ENCODE measurements at regions not wholly inside any gene's neighbourhood (a gene's known extent, or its start where the extent isn't known, plus 50 kb on each side); places are given as distances from the start of the nearest gene placed in this dataset.

DNA sequence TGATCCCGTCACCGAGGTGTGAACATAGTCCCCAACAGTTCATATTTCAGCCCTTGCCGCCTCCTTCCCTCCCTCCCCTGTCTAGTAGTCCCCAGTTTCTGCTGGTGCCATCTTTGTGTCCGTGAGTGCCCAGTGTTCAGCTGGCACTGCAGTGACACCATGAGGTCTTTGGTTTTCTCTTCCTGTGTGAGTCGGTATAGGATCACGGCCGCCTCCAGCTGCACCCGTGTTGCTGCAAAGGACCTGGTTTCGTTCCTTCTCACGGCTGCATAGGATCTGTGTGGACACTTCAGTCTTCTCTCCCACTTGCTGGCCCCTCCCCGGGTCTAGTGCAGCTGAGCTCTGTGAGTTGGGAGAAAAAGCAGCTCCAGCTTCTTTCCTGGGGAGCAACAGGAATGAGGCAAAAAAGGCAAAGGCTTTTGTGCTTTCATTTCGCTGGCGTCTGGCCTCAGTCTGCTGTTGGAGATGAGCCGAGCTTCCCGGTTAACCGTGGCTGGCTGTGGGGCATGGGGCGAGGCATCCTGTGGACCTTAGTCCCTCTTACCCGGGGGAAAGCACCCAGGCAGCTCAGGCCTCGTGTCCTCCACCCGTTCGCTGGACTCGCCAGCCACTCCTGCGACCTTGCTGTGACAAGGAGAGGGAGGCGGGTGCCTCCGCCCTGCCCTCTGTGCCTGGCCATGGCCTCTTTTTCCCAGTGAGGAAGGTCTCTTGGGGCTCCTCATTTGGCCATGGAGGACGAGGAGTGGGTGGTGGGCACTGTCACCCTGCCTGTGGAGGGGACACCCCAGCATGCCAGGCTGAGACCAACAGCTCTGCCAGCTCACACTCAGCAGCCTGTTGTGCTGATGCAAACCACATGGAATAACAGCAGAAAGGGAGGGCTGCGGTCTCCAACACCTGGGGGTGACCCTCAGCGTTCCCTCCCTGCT lies 196.5 kb downstream of the TEX29 start:
- DNase-seq (ENCODE audit: low read depth): no peak

- no peak for DNase-seq (ENCODE audit: low read depth)
Measured at GRCh38 chr13:111517641-111518010, 197.2 kb downstream of the TEX29 start.

DNA sequence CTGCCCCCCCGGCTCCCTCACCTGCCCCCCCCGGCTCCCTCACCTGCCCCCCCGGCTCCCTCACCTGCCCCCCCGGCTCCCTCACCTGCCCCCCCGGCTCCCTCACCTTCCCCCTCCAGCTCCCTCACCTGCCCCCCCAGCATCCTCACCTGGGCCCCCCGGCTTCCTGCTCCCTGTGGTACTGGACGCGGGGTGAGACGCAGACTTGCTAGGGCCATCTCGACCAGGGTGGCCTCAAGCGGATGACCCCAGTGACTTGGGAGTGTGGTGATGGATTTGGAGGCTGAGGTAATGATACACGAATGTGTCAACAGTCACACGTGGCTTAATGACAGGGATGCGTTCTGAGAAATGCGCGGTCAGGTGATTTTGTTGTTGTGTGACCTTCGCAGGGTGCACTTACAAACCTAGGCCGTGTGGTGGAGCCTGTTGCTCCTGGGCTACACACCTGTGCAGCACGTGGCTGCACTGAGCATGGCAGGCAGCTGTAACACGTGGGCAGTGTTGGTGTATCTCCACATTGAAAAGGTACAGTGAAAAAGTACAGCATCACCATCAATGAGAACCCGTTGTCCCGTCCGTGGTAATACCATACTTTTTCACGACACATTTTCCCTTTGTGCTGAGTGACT lies 197.8 kb downstream of the TEX29 start:
- DNase-seq (ENCODE audit: low read depth): no peak

- DNase-seq (ENCODE audit: low read depth): no peak
Measured at GRCh38 chr13:111519041-111519440, 198.6 kb downstream of the TEX29 start.

DNA sequence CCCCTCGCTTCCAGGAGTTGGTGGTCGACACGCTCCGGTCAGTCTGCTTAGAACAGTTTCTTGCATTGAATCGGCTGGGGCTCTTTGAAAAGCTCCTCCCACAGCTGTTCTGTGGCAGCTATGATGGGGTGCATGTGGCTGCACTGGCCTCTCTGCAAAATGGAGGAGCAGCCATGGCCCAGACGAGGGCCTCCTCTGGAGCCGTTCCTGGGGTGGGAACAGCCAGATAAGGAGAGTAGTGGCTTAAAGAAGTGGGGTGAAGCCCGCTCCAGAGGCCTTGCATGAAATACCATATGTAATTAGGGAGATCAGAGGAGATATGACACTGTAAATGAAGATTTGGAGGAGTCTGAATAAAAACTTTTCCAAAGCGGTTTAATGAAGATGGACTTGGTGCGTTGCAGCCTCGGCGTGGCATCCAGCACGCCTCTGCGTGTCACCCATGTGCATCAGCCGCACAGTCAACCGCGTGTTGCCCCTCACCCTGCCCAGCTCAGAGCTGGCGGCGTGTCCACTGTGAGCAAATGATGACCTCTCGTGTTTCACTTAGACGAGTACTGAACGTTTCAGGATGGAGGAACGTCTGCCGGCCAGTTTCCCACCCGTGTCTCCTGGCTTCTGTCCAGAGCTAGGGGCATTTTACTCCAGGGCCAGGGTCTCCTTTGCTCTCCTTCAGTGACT lies 199.2 kb downstream of the TEX29 start:
- DNase-seq (ENCODE audit: low read depth): no peak

DNA sequence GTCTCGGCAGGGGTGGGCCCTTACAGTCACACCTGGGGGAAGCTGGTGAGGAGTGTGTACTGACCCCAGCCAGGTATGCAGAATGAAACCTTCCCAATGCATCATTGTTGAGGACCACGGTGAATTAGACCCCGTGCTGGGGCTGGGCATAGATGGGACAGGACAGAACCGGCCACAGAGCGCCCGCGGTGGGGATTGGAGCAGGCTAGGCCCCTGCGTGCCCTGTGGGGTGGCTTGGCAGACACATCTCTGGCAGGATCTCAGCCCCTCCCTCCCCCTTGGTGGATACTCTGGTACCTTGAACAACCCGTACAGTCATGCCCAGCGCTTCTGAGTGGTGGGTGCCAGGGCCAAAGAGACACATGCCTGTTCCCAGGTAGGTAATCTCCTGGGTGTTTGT lies 200.6 kb downstream of the TEX29 start:
- no peak for DNase-seq (ENCODE audit: low read depth)

GRCh38 chr13:111521691-111522229 lies 201.3 kb downstream of the TEX29 start:
- no peak for DNase-seq (ENCODE audit: low read depth)

DNA sequence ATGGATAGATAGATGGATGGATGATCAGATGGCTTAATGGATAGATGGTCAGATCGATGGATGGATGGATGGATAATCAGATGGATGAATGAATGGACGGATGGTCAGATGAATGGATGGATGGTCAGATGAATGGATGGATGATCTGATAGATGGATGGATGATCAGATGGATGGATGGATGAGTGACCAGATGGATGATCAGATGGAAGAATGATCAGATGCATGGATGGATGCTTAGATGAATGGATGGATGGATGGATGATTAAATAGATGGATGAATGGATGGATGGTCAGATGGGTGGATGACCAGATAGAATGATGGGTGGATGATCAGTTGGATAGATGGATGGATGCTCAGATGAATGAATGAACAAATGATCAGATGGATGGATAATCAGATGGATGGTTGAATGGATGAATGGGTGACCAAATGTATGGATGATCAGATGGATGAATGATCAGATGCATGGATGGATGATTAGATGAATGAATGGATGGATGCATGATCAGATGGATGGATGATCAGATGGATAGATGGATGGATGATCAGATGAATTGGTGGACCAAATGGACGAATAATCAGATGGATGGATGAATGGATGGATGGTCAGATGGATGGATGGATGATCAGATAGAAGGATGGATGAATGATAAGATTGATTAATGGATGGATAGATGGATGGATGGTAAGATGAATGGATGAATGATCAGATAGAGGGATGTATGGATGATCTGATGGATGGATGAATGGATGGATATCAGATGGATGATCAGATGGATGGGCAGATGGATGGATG lies 205.1 kb downstream of the TEX29 start:
- no peak for DNase-seq (ENCODE audit: low read depth)

DNA sequence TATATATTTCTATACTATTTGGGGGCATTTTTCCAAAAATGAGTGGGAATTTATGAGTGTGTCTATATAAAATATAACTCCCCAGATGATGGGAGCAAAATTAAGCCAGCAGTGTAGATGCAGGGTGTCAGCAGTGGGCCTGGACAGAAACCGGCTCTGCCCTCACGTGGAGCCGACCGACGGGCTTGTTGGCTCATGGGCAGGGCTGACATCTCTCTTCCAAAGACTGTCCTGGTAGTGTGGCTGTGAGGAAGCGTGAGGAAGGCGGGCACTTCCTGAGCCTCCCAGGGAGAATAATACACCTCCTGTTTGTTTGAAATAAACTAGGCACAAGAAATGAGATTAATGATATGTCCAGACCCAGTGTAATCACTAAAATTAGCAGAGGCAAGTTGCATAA lies 206.5 kb downstream of the TEX29 start:
- DNase-seq (ENCODE audit: low read depth): no peak

DNA sequence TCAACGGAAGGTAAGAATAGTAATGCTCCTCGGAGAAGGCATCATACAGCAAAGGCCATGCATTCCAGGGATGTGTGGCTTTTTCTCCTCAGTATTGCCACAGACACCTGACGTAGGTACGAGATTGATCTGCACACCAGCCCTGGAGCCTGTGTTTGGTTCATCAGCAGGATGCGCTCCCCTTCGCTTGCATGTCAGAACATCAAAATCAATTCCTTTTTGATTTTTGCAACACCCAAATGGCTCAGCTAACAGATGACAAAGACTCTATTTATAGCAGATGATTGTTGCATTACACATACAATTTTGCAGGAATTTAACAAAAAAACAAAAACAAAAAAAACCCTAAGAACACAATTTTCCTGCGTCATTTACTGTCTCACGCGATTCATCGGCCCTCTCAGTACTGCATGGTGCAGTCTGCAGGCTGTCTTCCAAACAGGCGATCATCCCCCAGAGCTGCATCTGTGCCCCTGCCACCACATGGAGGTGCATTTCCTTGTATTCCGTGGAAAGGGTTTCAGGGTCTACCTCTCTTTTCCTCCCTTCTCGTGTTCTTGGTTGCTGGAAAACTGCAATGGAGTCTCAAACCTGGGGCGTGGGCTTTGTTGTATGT lies 207.3 kb downstream of the TEX29 start:
- DNase-seq (ENCODE audit: low read depth): no peak

GRCh38 chr13:111528513-111528912 lies 208.1 kb downstream of the TEX29 start:
- no peak for DNase-seq (ENCODE audit: low read depth)

DNA sequence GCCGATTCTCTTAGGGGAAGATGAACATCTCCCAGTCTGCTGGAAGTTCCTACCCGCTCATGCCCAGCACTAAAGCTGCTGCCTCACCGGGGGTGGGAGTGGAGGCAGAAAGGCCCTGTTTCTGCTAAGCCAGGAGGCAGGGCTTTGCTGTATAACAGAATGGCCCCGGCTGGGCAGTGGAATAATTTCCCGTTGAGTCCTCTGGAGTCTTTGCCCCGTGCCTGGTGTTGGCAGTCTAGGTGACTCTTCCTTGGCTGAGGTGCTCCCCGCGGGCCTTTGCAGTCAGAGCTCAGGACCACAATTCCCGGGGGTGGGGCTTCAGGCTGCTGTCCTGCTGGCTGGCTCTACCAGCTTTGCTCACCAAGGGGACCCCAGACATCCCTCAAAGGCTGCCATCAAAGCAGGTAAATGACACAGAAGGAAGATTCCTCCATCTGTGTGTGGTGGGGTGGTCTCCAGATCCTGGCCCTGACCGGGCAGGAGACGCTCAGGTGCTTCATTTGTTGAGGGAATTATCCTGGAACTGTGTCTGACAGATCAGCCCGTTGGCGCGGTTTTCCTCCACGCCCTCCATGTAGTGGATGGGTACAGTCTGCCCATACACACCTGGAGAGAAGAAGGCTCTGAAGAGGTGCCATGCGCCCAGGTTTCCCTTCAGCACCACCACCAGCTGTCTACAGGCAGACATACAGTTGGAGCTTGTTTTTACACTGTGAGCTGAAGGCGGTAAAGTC lies 209.9 kb downstream of the TEX29 start:
- DNase-seq (ENCODE audit: low read depth): no peak

DNA sequence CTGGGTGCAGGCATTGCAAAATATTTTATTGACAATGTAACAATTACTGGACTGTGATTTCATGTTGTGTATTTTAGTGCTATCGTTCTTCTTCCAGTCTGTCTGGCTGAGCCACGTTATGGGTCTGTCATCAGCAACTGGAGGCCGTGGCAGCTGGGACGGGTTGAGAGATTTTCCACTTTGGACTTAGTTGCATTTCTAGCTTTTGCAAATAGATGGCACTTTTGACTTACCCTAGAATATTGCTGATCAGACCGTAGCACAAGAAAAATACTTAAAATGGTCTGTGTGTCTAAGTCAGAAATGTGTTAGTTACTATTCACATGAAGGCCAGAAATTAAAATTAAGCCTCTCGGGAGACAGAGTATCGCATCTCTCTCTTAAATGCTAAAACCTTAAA lies 211.1 kb downstream of the TEX29 start:
- no peak for DNase-seq (ENCODE audit: low read depth)

DNA sequence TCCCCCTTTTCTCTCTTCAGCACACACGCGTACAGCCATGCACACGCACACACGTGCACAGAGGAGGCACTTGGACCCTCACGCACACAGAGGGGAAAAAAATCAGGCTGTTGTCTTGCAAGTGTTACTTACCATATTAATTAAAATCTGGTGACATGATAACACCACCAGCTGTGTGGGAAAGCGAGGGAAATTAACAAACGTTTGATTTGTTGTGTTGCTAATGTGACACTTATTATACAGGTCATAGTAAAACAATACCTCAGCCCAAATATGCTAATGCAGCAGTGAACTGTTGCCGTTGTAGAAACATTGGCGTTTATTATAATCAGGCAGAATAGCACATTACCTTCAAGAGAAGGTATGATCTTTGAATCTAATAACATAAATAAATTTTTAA lies 211.7 kb downstream of the TEX29 start:
- no peak for DNase-seq (ENCODE audit: low read depth)

DNA sequence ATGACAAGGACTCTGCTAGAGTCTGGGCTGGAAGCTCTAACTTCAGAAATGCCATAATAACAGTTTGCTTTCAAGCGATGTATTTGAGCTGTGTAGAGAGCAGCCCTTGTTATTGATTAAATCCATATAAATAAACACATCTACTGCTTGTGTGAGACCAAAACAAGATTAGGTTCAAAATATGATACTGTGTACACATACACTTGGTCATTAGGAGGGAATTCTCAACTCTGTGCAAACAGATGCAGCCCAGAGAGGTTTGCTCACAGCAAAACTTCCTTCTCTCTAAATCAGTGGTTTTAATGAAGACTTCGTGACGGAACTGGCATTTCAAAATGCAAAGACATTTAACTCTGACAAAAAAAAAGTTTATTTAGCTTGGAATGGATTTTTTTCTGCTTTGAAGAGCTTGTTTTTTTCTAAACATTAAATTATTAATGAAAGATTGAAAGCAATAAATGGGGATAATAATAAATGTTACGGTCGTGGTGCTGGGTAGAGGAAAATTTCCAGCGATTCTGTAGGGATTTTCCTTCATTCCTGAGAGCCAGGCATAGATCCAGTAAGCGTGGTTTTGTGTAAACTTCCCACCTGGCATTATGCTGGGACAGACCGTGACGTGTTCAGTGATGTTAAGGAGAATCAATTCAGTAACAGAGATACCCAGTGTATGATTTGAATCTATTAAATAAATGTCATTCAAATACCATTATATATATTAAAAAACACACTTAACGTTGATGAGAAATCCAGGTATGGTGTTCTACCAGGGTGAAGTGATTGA lies 213.7 kb downstream of the TEX29 start:
- DNase-seq (ENCODE audit: low read depth): no peak

GRCh38 chr13:111534751-111535522 lies 214.5 kb downstream of the TEX29 start:
- DNase-seq (ENCODE audit: low read depth): no peak

DNA sequence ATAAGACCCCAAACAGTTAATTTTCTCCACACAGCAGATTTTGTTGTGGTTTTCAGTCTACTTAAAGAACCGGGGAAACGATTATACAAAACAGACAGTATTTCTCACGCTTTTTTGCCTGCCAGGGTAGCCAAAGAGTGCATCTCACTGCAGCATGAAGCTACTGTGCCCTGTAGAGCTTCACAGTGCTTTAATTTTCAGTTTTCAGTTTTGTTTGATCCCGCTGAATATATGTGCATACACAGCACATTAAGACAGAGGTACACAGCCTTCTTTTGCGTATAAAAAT lies 215.0 kb downstream of the TEX29 start:
- DNase-seq (ENCODE audit: low read depth): no peak

- DNase-seq (ENCODE audit: low read depth): no peak
Measured at GRCh38 chr13:111536075-111536642, 215.7 kb downstream of the TEX29 start.

DNA sequence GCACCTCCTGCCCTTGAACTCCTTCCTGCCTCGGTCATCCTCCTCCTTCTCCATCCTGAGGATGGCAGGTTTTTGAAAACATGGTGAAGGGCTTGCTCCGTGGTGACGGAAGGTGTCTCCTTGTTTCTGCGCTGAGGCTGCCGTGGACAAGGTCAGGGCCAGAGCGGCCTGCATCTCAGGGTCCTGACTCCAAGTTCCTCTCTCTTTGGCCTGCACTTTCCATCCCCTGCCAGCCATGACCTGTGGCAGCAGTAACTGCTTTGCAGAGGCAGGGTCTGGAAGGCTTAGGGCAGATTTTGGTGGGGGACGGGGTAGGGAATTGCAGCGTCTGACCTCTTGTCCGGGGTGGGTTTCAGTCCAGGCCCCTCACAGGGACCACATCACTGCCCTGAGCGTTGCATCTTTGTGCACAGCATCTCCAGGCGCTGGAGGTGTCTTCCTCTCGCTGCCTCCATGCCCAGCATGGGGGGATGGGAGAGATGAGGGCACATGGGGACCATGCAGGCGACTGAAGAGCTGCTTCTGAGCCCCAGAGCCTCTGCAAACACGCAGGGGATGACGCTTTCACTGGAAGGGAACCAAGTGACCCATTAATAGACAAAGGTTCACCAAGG lies 216.8 kb downstream of the TEX29 start:
- no peak for DNase-seq (ENCODE audit: low read depth)

All from GM04503 (cell line).